OCI-LY7 (cell line): ENCODE measurements at regions not wholly inside any gene's neighbourhood (a gene's known extent, or its start where the extent isn't known, plus 50 kb on each side); places are given as distances from the start of the nearest gene placed in this dataset.

Source experiments
- EZH2phosphoT487 ChIP-seq: fragments of 200-600 bp; sonication (generic); IDR thresholded peaks from 2 replicates; pipeline ENCODE4 v1.6.1; 2018; ENCODE audit warnings: low read depth, borderline replicate concordance, mild to moderate bottlenecking, mixed run types, antibody characterized with exemption, low read length, moderate library complexity, mixed read lengths
- TF ChIP-seq, protein P1 (sequence below): fragments of 200-600 bp; sonication (generic); conservative IDR thresholded peaks from 2 replicates; pipeline ENCODE4 v1.5.1; 2014; ENCODE audit warnings: mild to moderate bottlenecking, antibody characterized with exemption, low read length, moderate library complexity, mixed read lengths

DNA sequence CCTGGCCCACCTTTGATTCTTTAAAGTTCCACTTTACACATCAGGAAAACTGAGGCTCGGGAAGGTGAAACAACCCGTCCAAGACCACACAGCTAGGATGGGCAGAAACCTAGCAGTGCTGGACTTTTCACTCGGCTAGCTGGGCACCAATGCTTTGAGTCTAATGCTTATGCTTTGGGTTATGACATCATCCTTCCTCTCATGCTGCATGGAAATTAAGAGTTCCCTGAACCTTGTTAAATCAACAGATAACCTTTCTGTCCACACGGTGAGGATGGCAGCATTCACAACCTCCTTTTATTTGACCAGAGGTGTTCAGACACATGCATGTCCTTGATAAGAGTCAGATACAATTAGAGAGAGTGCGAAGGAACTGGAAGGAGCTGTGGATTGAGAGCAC is 138.4 kb downstream of the UQCRFS1 start:
- TF ChIP-seq, protein P1, sequence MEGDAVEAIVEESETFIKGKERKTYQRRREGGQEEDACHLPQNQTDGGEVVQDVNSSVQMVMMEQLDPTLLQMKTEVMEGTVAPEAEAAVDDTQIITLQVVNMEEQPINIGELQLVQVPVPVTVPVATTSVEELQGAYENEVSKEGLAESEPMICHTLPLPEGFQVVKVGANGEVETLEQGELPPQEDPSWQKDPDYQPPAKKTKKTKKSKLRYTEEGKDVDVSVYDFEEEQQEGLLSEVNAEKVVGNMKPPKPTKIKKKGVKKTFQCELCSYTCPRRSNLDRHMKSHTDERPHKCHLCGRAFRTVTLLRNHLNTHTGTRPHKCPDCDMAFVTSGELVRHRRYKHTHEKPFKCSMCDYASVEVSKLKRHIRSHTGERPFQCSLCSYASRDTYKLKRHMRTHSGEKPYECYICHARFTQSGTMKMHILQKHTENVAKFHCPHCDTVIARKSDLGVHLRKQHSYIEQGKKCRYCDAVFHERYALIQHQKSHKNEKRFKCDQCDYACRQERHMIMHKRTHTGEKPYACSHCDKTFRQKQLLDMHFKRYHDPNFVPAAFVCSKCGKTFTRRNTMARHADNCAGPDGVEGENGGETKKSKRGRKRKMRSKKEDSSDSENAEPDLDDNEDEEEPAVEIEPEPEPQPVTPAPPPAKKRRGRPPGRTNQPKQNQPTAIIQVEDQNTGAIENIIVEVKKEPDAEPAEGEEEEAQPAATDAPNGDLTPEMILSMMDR: no peak
- TF ChIP-seq EZH2phosphoT487: no peak
